ENCODE measurements at regions not wholly inside any gene's neighbourhood (a gene's known extent, or its start where the extent isn't known, plus 50 kb on each side); places are given as distances from the start of the nearest gene placed in this dataset.

DNA sequence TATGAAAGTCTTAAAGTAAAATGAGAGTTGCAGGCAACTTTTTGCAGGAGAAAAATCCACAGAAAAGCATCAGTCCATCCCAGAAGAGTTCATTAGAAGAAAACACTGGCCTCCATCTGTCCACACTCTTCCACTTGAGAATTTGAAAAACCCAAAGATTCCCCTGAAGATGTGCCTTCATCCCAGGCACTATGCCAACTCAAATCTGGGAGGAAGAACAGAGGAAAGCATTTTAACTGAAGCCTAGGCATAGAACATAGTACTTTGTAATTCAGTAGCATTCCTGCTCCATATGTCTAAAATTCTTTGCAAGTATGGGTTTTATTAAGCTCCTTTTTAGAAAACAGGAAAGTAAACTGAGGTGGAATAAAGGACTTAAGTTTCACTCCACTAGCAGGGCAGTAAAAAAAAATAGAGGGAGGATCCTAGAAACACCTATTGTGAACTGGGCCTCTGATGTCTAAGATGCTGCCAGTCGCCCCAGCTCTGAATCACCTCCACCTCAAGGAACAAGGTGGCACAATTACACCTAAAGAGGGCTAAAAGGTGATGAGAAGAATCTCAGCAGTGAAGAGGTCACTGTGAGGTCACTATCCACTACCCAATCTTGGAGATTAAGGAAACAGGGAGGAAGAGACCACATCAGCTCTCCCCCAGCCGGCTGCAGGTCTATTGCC lies 141.9 kb upstream of the FAM241A start:
- 74% methylated on average over 2 of the region's 2 CpGs for WGBS (ENCODE audit: low lambda C conversion rate, missing lambda C conversion rate)
- peaks cover 4% of the 10 kb centered on the region for H3K4me1 ChIP-seq (ENCODE audit: insufficient read depth)
- H3K79me2 ChIP-seq, result no peaks in the 10 kb centered on the region
- H3K9me2 ChIP-seq (replicated peaks; ENCODE audit: insufficient read depth), result no peaks in the 10 kb centered on the region
- DNase-seq (ENCODE audit: low spot score), result no peak
- H4K20me1 ChIP-seq (ENCODE audit: insufficient read depth, poor library complexity, severe bottlenecking), result no peaks in the 10 kb centered on the region
- no peak for TF ChIP-seq EZH2 (IDR thresholded peaks at IDR 0.05; ENCODE audit: borderline replicate concordance)
- no peak for TF ChIP-seq EZH2phosphoT487 (IDR thresholded peaks at IDR 0.05; ENCODE audit: low read depth, severe bottlenecking, unreplicated experiment)
- TF ChIP-seq, protein P1, sequence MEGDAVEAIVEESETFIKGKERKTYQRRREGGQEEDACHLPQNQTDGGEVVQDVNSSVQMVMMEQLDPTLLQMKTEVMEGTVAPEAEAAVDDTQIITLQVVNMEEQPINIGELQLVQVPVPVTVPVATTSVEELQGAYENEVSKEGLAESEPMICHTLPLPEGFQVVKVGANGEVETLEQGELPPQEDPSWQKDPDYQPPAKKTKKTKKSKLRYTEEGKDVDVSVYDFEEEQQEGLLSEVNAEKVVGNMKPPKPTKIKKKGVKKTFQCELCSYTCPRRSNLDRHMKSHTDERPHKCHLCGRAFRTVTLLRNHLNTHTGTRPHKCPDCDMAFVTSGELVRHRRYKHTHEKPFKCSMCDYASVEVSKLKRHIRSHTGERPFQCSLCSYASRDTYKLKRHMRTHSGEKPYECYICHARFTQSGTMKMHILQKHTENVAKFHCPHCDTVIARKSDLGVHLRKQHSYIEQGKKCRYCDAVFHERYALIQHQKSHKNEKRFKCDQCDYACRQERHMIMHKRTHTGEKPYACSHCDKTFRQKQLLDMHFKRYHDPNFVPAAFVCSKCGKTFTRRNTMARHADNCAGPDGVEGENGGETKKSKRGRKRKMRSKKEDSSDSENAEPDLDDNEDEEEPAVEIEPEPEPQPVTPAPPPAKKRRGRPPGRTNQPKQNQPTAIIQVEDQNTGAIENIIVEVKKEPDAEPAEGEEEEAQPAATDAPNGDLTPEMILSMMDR (IDR thresholded peaks at IDR 0.05; ENCODE audit: poor library complexity), result no peak
- no peaks in the 10 kb centered on the region for H3K27me3 ChIP-seq
- no peak overlapping the region for H3K4me2 ChIP-seq
- no peaks in the 10 kb centered on the region for H3K36me3 ChIP-seq (replicated peaks; ENCODE audit: insufficient read depth, low read depth)
- no peak overlapping the region for H2AFZ ChIP-seq
- no peak overlapping the region for H3K27ac ChIP-seq
- H3K9me3 ChIP-seq (ENCODE audit: low read depth), result no peaks in the 10 kb centered on the region
- H3K4me3 ChIP-seq, result no peak overlapping the region

DNA sequence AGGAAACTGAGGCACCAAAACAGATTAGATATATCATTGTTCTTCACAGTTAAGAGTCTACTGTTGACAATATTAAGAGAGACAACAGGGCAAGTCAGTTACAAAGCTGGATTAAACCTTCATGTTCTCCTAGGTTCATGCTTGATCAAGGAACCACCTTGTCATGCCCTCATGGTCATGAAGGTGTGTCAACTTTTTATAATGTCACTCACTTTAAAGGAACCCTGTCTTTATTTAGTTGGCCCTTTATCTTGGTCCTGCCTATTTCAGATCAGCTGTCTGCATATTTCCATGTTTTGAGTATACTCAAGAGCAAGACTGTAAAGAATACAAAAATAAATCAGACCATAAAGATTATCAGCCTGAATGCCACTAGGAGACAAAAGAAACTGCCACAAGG lies 140.2 kb upstream of the FAM241A start:
- TF ChIP-seq EZH2 (IDR thresholded peaks at IDR 0.05; ENCODE audit: borderline replicate concordance), result no peak
- no peak for TF ChIP-seq EZH2phosphoT487 (IDR thresholded peaks at IDR 0.05; ENCODE audit: low read depth, severe bottlenecking, unreplicated experiment)
- TF ChIP-seq, protein P1 (IDR thresholded peaks at IDR 0.05; ENCODE audit: poor library complexity), result no peak
- Histone ChIP-seq H4K20me1 (ENCODE audit: insufficient read depth, poor library complexity, severe bottlenecking) (no peaks in the 10 kb centered on the region), H3K79me2 (no peaks in the 10 kb centered on the region), H3K9me2 (replicated peaks; ENCODE audit: insufficient read depth) (no peaks in the 10 kb centered on the region), H3K4me3 (no peak overlapping the region), H3K9me3 (ENCODE audit: low read depth) (no peaks in the 10 kb centered on the region), H3K27me3 (no peaks in the 10 kb centered on the region), H3K27ac (no peak overlapping the region), H2AFZ (no peak overlapping the region), H3K36me3 (replicated peaks; ENCODE audit: insufficient read depth, low read depth) (no peaks in the 10 kb centered on the region), H3K4me1 (ENCODE audit: insufficient read depth) (peaks cover 4% of the 10 kb centered on the region), H3K4me2 (no peak overlapping the region)
- DNase-seq (ENCODE audit: low spot score), result no peak

DNA sequence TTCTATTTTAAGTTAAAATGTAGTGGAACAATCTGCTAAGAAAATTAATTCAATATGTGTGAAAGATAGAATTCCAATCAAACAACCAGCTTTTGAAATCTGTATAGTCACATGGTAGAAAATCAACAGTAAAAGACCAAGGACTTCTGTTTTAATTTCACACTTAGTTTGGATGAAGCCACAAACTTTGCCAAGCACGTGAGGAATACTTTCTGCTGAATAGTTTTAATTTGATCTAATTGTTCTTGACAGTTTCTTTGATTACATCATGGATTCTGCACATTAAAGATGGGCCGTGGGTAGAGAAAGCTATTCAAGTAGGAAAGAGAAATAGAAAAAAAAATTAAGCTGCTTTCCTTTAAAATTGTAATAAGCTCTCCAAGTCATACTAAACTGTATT lies 137.9 kb upstream of the FAM241A start:
- Histone ChIP-seq H3K9me3 (ENCODE audit: low read depth) (no peaks in the 10 kb centered on the region), H3K27me3 (no peaks in the 10 kb centered on the region), H3K9me2 (replicated peaks; ENCODE audit: insufficient read depth) (no peaks in the 10 kb centered on the region), H3K27ac (no peak overlapping the region), H3K4me2 (no peak overlapping the region), H4K20me1 (ENCODE audit: insufficient read depth, poor library complexity, severe bottlenecking) (no peaks in the 10 kb centered on the region), H3K4me1 (ENCODE audit: insufficient read depth) (peaks cover 4% of the 10 kb centered on the region), H3K4me3 (no peak overlapping the region), H2AFZ (no peak overlapping the region), H3K79me2 (no peaks in the 10 kb centered on the region), H3K36me3 (replicated peaks; ENCODE audit: insufficient read depth, low read depth) (no peaks in the 10 kb centered on the region)
- no peak for DNase-seq (ENCODE audit: low spot score)
- WGBS (ENCODE audit: low lambda C conversion rate, missing lambda C conversion rate), result 76% methylated on average over 2 of the region's 2 CpGs
- TF ChIP-seq, protein P1 (IDR thresholded peaks at IDR 0.05; ENCODE audit: poor library complexity), result no peak
- TF ChIP-seq EZH2phosphoT487 (IDR thresholded peaks at IDR 0.05; ENCODE audit: low read depth, severe bottlenecking, unreplicated experiment), result no peak
- TF ChIP-seq EZH2 (IDR thresholded peaks at IDR 0.05; ENCODE audit: borderline replicate concordance), result no peak
